ENCODE measurements at regions not wholly inside any gene's neighbourhood (a gene's known extent, or its start where the extent isn't known, plus 50 kb on each side); places are given as distances from the start of the nearest gene placed in this dataset.
"Not testable (repeated sequence)": the region's sequence is repeated elsewhere in the genome, so short reads cannot be mapped to it uniquely, and the experiment has no call there.

DNA sequence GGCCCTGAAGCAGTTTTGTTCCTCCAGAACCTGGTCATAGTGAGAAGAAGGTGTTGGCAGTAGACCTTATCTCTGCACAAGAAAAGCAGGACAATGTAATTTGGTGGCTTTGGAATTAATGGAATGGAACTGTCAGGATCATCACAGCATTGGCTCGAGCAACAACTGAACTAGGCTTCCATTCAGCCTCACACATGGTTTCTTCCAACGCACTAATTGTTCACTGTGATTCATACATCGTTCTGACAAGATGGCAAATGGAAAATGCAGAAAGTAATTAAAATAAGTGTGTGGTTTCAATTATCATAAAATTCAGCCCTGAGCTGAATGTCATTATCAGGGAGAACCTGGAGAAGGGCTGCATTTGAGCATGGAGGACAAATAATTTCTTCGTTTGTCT is 80.6 kb downstream of the MFSD1 start:
- no peak for DNase-seq

DNA sequence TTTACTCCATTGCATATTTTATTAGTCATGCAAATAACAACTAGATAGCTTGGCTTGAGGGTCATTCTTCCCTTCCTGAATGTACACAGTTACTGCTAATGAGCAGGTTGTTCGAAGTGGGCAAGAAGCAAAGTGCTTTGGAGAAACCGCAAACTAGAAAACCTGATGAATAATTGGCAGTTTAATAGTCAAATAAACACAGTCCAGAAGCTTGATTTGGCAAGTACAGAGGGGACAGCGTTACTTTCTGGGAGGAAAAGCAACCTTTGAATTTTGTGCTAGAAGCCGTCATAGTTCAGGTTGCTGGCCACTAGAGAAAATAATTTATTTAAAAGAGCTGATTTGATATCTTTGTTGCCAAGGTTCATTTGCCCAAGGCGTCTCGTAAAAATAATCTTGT is 94.9 kb downstream of the MFSD1 start:
- DNase-seq: no peak

DNA sequence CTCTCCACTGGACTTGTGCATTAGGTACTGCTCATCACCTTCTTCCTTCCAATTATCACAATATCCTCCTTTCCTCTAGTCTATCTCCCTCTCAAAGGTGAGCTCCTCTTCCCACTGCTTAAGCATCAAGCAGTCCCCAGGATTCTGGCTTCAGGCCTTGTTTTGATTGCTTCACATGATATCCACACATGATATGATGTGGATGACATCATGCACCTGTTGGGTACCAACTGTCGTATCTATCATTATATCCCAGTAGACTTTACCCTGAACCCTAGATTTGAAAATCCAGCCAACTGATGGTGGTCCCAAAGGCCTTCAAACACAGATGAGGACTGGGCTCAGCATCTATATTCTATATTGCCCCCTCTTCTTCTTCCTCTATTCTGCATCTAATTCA is 104.9 kb downstream of the MFSD1 start:
- DNase-seq: no peak

DNA sequence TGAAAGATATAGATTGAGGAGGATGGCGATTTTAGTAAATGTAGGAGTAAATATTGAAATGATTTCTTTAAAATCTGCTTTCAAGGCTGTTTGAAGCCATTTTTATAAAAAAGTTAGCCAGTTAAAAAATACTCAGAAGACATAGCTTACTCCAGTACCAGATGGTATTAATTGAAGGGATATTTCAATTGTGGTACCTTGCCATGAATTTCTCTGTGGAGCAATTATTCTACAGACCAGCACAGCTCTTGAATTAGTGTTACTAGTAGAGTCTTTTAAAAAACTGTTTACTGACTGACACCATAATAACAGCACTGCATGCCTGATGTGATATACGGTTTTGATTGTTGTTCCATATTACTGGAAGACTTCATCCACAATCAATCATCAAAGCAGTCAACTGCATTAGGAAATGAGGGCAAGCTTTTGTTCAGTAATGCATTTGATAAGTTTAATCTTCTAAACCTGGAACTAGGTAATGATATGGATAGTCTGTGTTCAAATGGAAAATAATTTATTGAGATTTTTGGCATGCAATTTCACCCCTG is 106.4 kb downstream of the MFSD1 start:
- DNase-seq: no peak

DNA sequence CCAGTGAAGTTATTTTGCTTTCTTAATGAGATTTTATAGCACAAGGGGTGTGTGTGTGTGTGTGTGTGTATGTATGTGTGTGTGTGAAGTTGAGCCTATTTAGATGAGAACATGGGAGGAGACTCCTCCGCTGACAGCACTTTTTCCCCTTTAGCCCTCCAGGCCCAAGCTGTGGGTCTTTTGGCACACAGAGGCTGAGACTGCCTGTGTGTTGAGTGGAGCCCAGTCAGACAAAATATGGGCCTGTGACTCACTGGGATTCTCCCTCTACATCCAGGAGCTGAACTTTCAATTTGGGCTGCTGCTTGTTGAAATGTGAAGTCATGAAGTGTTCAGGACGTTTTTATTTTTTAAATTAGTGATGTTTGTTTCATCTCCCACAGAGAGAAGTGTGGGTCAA is 108.0 kb downstream of the MFSD1 start:
- no peak for DNase-seq

DNA sequence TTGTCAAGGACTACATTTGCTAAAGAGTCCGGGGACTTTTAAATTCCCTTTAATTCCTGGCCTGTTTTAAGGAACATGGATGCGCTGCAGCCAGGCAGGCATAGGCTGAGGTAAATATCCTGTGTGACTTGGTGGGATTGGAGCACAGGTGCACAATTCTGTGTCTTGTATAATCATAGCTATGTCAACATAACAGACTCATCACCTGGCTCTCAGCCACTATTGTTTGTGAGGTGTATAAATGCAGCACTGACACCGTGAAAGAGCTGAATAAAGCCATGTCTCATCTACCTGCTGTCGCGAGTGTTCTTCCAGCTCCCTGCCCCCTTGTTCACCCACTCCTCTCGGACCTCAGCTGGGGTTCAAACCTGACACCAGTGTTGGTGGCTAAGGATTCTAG is 109.7 kb downstream of the MFSD1 start:
- peak; percentile 44 for DNase-seq

DNA sequence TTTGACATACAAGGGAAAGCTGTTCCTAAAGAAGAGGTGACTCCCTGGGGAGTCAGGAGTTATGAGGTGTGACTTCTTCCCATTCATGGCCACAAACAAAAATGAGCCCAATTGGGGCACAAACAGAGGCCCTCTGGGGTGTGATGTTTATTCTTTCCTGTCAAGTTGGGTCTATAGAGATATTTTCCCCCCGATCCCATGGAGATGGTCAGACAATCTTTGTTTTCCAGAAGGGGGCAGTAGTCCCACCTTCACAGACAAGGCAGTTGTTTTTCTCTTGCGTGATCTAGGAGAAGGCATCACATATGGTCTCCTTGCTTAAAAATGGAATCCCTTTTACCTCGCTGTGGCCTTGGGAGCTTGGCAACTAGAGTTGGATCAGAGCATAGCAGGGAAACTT is 110.3 kb downstream of the MFSD1 start:
- no peak for DNase-seq

DNA sequence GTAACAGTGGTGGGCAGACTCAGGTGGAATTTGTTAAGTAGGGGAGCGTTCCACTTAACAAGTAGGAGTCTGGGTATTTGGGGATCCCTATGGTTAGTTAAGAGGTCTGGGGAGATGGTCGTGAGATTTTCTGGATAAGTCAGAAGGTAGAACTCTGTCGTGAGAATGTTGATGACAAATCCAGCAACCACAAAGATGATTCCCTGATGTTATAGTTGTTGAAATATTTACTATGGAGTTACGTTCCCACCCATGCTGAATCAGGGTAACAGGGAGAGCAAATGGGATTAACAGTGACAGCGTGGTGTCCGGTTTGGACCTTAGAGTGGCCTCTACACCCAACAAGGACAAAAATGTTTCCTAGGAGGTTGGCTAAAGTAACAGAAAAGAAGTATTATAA is 110.8 kb downstream of the MFSD1 start:
- no peak for DNase-seq

DNA sequence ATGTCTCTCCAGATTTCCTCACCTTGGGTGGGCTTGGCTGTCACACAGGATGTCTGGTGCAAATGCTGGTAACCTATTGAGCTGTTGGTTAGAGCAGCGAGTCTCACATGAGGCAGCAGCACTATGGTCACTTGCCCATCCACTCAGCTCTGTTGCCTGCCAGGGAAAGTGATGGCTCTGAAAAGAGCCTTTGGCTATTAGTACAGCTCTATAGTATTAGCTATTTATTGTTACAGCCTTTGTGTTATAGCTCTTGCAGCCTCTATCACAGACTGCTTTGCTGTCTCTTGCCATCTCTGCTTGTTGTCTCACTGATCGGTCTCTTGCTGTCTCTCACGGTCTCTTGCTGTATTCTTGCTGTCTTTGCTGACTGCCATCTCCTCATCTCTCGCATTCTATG is 114.3 kb downstream of the MFSD1 start:
- DNase-seq: no peak

DNA sequence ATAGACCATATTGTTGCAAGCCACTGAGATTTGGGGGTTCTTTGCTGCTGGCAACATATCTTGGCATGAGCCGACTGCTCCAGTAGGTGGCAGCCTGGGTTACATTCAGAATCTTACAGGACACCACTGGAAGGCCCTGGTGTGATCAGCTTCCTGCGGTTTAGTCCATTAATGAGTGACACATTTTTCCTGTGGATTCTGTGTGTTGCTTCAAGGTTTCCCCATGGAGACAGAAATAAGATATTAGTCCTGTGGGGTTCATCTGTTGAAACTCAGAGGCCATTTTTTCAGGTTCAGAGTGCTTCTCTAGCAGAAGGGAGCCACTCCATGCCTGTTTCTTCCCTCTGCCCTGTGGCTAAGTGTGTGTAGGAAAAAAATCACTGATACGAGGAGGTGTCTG is 116.2 kb downstream of the MFSD1 start:
- DNase-seq: no peak

DNA sequence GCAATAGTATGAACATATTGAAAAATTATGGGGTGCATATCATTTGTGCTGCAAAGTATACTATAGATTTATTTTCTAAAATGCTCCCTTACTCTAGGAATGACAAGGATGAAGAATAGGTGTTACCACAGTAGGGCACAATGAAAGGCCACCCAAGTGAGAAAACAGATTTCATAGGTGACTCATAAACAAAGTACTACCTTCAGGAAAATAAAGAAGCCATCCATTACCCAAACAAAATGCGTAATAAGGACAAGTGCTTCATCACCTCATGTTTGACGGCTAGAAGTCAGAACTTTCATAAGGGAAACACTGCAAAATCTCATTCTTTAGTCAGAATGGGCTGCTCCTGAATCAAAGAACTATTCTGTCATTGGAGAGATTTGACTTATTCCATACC is 116.6 kb downstream of the MFSD1 start:
- DNase-seq: no peak

DNA sequence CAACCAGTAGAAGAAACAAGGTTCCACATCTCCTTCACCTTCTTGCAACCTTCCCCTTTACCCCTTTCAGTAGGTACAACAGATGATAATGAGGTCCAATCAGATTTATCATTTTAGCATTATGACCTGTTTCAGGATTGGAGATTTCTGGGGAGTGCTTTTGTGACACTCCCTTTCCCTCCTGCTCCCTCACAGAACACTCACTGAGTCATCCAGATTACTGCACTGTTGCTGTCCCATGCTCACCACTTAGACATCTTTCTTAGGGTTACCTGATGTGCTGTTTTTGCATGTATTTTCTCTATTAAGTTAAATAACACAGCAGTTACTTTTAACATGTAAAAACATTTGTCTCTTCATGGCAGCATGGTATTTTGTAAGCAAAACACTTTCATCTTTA is 118.5 kb downstream of the MFSD1 start:
- no peak for DNase-seq

DNA sequence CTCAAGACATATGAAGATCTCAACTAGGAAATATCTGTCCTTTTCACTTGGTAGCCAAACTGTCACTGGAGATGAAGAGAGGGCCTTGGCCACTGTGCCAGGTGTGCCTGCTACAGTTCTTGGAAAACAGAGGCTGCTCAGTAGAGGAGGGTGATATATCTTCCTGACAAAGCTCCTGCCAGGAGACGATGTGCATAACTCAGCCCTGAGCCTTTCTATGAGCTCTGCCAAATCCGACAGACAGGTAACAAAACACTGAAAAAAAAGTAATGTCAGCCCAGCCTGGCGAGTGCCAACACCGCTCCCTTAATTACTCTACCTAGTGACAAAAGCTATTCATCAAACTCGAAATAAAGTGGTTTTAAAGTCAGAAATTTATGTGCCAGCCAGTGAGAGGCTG is 123.2 kb downstream of the MFSD1 start:
- no peak for DNase-seq

DNA sequence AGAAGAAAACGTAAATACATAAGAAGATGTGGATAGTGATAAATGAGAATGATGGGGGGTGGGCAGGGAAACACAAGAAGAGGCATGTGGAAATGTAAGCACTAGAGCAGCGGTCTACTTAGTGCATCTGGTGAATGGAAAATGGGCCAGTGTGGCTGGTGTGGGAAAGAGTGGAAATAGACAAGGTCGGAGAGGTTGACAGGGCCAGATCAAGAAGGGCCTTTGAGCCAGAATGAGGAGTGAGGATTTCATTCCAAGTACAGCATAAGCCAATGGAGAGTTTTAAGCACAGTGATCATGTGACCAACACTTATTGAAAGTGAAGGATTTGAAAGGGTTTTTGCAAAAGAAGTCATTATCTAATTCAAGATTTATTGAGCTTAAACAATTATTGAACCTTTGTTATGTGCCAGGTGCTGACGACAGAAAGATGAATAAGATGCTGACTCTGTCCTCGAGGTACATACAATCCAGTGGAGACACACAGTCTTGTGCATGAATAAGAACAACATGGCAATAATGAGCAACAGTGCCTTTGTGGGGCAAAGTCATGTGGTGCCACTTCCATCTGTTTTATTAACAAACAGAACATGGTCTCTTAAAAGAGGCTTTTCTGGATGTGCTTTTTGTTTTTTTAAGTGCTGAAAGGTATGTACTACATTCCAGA is 124.1 kb downstream of the MFSD1 start:
- no peak for DNase-seq

DNA sequence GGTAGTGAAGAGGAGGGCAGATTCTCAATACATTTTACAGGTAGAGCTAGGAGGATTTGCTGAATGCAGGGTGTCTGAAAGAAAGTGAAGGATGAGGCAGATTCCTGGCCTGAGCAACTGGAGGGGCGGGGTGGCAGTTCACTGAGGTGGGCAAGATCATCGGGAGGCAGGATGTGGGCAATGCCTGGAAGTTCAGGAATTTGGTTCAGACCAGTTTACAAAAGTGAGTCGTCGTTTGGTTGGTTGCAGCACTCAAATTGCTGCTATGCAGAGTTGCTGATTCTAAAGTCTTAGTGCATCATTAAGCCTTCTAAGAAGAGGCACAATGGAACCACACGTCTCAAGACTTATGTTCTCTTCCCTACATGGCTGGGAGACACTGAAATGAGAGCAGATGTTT is 134.0 kb downstream of the MFSD1 start:
- no peak for DNase-seq

DNA sequence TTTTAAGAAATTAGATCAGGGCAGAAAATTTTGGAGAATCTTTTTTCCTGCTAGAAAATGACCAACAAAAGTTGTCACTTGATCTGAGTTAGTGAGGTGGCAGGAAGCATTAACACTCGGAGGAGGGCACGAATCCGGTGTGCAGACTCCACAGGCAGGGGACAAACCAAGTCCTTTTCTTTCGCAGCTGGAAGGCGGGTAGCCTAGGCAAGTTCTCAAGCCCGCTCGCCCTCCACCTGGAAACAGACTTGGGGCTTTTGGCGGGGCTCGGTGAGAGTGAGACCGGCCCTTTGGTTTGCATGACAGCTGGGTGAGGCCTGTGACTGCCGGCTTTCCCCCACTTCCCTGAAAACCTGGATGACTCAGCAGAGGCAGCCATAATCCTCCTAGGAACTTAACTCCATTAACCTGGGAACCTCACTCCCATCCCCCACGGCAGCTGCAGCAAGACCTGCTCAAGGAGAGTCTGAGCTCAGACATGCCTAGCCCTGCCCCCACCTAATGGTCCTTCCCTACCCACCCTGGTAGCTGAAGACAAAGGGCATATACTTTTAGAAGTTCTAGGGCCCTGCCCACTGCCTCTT is 134.8 kb downstream of the MFSD1 start:
- no peak for DNase-seq

DNA sequence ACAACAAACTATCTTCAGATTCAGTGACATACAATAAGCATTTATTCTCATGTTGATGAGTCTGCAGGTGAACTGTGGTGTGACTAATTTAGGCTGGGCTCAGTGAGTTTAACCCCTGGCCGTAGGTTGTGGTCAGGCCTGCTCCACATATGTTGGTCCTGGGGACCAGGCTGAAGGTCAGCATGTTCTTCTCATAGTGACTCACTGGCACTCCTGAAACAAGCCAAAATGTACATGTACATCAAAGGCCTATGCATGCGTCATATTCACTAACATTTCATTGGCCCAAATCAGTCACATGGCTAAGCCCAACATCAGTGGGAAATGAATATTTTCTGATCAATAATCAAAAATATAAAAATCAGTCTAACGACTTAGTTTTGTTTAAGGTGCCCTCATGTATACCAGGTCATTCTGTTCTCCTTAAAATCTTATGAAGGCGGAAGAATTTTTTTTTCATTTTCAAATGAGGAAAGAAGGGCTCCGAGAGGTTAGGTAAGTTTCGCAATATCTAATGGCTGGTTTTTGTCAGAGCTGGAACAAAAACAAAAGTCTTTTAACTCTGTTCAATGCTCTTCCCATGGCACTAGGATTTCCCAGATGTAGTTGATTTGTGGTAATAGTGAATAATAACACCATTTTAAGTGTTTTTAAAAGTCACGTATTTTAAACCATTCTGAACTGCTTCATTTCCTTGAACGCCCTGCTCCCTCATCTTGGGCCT is 148.5 kb downstream of the MFSD1 start:
- DNase-seq: no peak

DNA sequence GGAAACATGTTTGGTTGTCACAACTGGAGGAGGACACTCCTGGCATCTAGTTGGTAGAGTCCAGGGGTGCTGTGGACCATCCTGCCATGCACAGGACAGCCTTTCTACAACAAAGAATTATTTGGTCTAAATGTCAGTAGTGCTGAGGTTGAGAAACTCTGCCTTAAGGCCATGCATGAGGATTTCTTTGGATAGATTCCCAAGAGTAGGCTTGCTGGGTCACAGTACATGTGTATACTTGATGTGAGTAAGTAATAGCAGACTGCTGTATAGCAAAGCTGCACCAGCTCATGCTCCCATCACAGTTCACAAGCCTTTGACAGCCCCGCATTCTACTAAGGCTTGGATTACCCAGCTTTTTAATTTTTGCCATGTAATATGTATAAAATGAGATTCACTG is 151.3 kb downstream of the MFSD1 start:
- DNase-seq: no peak

DNA sequence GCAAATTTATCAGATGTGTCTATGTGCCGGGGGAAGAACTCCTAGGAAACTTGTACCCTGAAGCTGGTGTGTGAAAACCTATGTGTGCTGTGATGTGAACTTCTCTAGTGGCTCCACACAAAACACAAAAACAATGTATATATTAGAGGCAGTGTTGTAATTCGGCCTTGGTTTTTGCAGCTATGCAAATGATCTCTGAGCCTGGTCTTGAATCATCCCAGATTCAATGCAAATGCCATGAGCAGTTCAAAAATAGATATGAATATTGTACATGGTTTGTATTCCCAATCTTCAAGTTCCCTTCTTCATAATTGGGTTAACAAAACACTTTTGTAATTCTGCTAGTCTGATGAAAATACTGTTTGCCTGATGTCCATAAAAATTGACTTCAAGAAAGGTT is 152.6 kb downstream of the MFSD1 start:
- no peak for DNase-seq

DNA sequence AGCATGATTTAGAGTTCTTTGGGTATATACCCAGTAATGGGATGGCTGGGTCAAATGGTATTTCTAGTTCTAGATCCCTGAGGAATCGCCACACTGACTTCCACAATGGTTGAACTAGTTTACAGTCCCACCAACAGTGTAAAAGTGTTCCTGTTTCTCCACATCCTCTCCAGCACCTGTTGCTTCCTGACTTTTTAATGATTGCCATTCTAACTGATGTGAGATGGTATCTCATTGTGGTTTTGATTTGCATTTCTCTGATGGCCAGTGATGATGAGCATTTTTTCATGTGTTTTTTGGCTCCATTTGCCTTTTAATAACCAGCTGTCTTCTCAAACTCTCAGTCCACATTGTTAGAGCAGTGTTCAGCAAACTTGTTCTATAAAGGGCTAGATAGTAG is 155.9 kb downstream of the MFSD1 start:
- not testable (repeated sequence) for DNase-seq

DNA sequence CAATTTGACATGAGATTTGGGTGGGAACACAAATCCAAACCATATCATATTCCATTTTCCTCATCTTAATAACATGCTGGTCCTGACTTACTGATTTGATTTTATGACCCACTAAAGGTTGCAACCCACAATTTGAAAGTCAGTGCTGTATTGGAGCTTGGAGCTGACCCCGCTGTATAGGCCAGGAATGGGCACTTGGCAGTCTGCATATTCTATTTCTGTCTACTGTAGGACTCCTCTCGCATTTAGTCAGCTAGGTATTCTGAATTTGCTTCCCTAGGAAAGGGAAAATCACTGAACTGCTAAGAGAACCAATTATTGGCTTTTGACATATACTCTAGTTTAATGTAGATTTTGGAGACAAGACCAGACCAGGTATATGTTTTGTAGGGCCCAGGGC is 157.0 kb downstream of the MFSD1 start:
- no peak for DNase-seq

DNA sequence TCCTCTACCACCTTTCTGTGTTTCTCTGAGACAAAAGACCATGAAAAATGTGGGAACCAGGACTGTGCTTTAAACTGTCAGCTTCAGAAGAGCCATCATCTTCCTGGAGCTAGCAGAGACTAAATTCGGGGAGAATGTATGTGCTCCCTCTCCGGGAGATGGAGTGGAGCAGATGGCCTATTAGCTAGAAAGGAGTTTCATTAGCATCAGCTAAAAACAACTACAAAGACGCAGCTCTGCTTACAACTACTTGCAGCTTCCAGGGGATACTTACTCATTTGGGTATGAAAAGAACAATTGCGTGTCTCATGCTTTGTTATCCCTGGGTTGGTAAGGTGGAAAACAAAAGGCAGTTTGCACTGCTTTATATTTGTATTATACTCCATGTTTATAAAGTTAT is 159.6 kb downstream of the MFSD1 start:
- no peak for DNase-seq

DNA sequence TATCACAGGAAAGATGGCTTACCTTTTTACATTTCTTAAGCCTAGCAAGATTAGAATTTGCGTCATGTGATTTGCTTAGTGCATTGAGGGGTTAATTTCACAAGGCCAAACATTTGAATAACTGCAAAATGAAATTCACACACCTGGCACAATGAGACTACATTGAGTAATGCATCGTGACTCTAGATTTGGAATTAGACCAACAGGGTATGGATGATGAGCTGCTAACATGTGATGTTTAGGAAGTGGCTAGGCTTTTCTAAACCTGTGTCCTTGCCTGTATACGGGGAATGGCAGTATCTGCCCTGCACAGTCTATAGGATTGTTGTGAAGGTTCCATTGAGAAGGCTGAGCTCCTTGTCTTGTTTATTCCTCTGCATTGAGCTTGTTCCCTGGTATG is 160.1 kb downstream of the MFSD1 start:
- DNase-seq: no peak

DNA sequence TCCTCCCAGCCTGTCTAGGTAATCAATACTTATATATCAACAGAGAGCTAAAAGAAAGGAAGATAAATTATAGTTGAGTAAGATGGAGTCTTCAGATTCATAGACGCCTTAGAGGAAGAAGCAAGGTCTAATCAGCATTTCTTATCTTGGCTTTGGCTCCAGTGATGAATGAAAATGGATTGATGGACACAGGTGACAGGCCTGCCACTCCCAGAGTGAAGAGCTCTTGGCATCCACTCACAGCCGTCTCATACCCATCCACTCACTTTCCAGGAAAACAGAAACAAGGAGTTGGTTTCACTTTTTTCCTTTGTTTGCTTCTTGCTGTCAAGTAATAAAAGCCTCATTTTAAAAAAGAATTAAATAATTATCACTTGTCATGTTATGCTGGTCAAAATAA is 168.2 kb downstream of the MFSD1 start:
- no peak for DNase-seq

Measured in NCI-H510A (cell line).